ENCODE measurements at regions not wholly inside any gene's neighbourhood (a gene's known extent, or its start where the extent isn't known, plus 50 kb on each side); places are given as distances from the start of the nearest gene placed in this dataset.

GRCh38 chr13:48853728-48854102, 122.0 kb upstream of the FNDC3A start (continued):
- no peak for TF ChIP-seq TAF1 (IDR thresholded peaks at IDR 0.05; ENCODE audit: borderline replicate concordance, low read depth, low read length)
- no peak for TF ChIP-seq TCF12 (IDR thresholded peaks at IDR 0.05)
- no peak for TF ChIP-seq SMC3 (IDR thresholded peaks at IDR 0.05; ENCODE audit: low read depth, low read length)
- TF ChIP-seq SIN3A (IDR thresholded peaks at IDR 0.05; ENCODE audit: borderline replicate concordance, low read depth, low read length) = no peak
- no peak for TF ChIP-seq FOSL2 (IDR thresholded peaks at IDR 0.05; ENCODE audit: borderline replicate concordance, low read depth)
- TF ChIP-seq GATA2 (CRISPR knock-in tag; IDR thresholded peaks at IDR 0.05) = no peak
- TF ChIP-seq MEF2A (IDR thresholded peaks at IDR 0.05; ENCODE audit: borderline replicate concordance, low read depth) = no peak
- no peak for TF ChIP-seq POLR2AphosphoS5 (IDR thresholded peaks at IDR 0.05; ENCODE audit: low read depth, low read length)
- no peak for TF ChIP-seq RCOR1 (IDR thresholded peaks at IDR 0.05; ENCODE audit: low read length)

- no peaks in the 10 kb centered on the region for H3K27me3 ChIP-seq (ENCODE audit: insufficient read depth)
- H4K20me1 ChIP-seq (ENCODE audit: insufficient read depth) = no peaks in the 10 kb centered on the region
- no peaks in the 10 kb centered on the region for H3K9me2 ChIP-seq
- TF ChIP-seq NFIC (IDR thresholded peaks at IDR 0.05; ENCODE audit: borderline replicate concordance) (no peak), EP300 (IDR thresholded peaks at IDR 0.05; ENCODE audit: borderline replicate concordance in 1 of 2, low read depth in 1 of 2, low read length in 1 of 2) (no peak), USF1 (IDR thresholded peaks at IDR 0.05; ENCODE audit: borderline replicate concordance, low read depth) (no peak), ELF1 (IDR thresholded peaks at IDR 0.05) (no peak), PBX3 (IDR thresholded peaks at IDR 0.05) (no peak), NRF1 (IDR thresholded peaks at IDR 0.05; ENCODE audit: low read depth, low read length) (no peak), REST (IDR thresholded peaks at IDR 0.05; ENCODE audit: low read depth, low read length) (no peak), FOXM1 (IDR thresholded peaks at IDR 0.05; ENCODE audit: low read depth) (no peak), TCF12 (IDR thresholded peaks at IDR 0.05) (no peak), USF2 (IDR thresholded peaks at IDR 0.05; ENCODE audit: borderline replicate concordance, low read depth, low read length) (no peak)
- H3K4me3 ChIP-seq (ENCODE audit: low read depth in 2 of 2, low read length in 1 of 2) = no peak overlapping the region
- no peaks in the 10 kb centered on the region for H3F3A ChIP-seq (replicated peaks; ENCODE audit: insufficient read depth)
- ChIA-PET CTCF (no interaction called here), POLR2A (no interaction called here)
- no peak overlapping the region for H2AFZ ChIP-seq (ENCODE audit: low read depth)
- H3K9ac ChIP-seq = no peak overlapping the region
- H3K9me3 ChIP-seq = no peaks in the 10 kb centered on the region
- peak overlapping the region in 1 of 2 experiments; percentile 86; a peak in 1 of 4 replicates for H3K27ac ChIP-seq (ENCODE audit: low read depth in 2 of 2, low read length in 1 of 2)
- H3K4me1 ChIP-seq (ENCODE audit: control insufficient read depth in 1 of 2, insufficient read depth in 2 of 2, low read depth in 1 of 2, low read length in 1 of 2) = peaks cover 3 to 5% of the 10 kb centered on the region in 2 experiments; a peak in 3 of 4 replicates
- H3K79me2 ChIP-seq (ENCODE audit: insufficient read depth) = no peaks in the 10 kb centered on the region
- WGBS (ENCODE audit: low lambda C conversion rate) = 68% methylated on average over 4 of the region's 4 CpGs
- no peaks in the 10 kb centered on the region for H3K36me3 ChIP-seq (replicated peaks in 1 of 2; ENCODE audit: control insufficient read depth in 1 of 2, insufficient read depth in 2 of 2, low read length in 1 of 2)
- no peak overlapping the region for H3K4me2 ChIP-seq
- no peak for DNase-seq
These were observed 118.1 kb upstream of the FNDC3A start for GRCh38 chr13:48857576-48857975.
